ENCODE measurements at regions not wholly inside any gene's neighbourhood (a gene's known extent, or its start where the extent isn't known, plus 50 kb on each side); places are given as distances from the start of the nearest gene placed in this dataset.

DNA sequence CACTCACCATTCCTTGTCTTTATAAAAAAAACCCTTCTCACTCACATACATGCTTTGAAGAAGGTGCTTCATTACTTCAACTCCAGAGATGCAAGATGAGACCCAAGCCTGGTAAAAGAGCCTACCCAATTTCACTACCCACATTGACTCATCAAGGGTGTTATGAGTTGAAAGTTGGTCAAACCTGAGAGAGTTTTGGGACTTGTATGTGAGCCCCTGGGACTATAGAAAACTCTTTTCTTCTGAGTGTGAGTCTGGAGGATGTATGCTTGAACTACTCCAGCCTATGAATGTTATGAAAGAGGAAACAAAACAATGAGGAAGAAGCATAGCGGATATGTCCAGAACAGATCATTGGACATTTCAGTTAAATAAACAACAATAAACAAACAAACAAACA lies 106.5 kb upstream of the SATB1 start:
- Histone ChIP-seq H3K27me3 (ENCODE audit: insufficient read depth, low read length) (no peaks in the 10 kb centered on the region), H3K9me2 (ENCODE audit: low read depth, low read length) (no peaks in the 10 kb centered on the region), H3K9me3 (ENCODE audit: low read length) (no peaks in the 10 kb centered on the region), H3K36me3 (ENCODE audit: insufficient read depth, low read length) (no peaks in the 10 kb centered on the region), H3K27ac (ENCODE audit: low read depth, low read length, poor library complexity, severe bottlenecking) (no peak overlapping the region), H2AFZ (ENCODE audit: low read length) (no peak overlapping the region), H3K79me2 (ENCODE audit: insufficient read depth, low read length) (no peaks in the 10 kb centered on the region), H3K4me3 (ENCODE audit: low read depth, low read length, poor library complexity, severe bottlenecking) (no peak overlapping the region), H3K4me1 (ENCODE audit: insufficient read depth, low read length, severe bottlenecking) (peaks cover 27% of the 10 kb centered on the region), H3K4me2 (ENCODE audit: low read length) (no peak overlapping the region), H3F3A (ENCODE audit: insufficient read depth, low read length) (no peaks in the 10 kb centered on the region), H4K20me1 (ENCODE audit: insufficient read depth, low read length) (no peaks in the 10 kb centered on the region), H3K9ac (ENCODE audit: low read length) (no peak overlapping the region)
- TF ChIP-seq, protein P1, sequence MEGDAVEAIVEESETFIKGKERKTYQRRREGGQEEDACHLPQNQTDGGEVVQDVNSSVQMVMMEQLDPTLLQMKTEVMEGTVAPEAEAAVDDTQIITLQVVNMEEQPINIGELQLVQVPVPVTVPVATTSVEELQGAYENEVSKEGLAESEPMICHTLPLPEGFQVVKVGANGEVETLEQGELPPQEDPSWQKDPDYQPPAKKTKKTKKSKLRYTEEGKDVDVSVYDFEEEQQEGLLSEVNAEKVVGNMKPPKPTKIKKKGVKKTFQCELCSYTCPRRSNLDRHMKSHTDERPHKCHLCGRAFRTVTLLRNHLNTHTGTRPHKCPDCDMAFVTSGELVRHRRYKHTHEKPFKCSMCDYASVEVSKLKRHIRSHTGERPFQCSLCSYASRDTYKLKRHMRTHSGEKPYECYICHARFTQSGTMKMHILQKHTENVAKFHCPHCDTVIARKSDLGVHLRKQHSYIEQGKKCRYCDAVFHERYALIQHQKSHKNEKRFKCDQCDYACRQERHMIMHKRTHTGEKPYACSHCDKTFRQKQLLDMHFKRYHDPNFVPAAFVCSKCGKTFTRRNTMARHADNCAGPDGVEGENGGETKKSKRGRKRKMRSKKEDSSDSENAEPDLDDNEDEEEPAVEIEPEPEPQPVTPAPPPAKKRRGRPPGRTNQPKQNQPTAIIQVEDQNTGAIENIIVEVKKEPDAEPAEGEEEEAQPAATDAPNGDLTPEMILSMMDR (IDR thresholded peaks at IDR 0.05; ENCODE audit: low read length), result no peak
- no peak for TF ChIP-seq EZH2 (IDR thresholded peaks at IDR 0.05; ENCODE audit: borderline replicate concordance, low read length)

DNA sequence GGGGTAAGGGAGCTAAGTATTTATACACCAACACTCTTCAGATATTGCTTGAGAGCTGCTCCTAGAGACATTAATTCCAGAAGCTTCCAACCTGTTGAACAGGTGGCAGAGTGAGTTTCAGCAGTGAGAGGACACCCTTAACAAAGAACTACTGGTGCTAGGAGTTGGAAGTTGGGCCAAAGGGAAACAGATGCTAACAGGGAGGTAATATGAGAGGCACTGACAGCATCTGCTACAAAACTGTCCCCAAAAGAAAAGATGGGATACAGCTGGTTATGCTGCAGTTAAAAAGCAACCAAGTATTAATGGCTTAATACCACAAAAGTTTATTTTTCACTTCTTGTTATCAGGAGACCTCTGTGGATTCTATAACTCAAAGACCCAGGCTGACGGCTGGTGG lies 104.5 kb upstream of the SATB1 start:
- Histone ChIP-seq H4K20me1 (ENCODE audit: insufficient read depth, low read length) (no peaks in the 10 kb centered on the region), H3K36me3 (ENCODE audit: insufficient read depth, low read length) (no peaks in the 10 kb centered on the region), H3K9me2 (ENCODE audit: low read depth, low read length) (no peaks in the 10 kb centered on the region), H3K4me3 (ENCODE audit: low read depth, low read length, poor library complexity, severe bottlenecking) (no peak overlapping the region), H3K9me3 (ENCODE audit: low read length) (no peaks in the 10 kb centered on the region), H3K4me1 (ENCODE audit: insufficient read depth, low read length, severe bottlenecking) (peaks cover 27% of the 10 kb centered on the region), H3K27ac (ENCODE audit: low read depth, low read length, poor library complexity, severe bottlenecking) (no peak overlapping the region), H3F3A (ENCODE audit: insufficient read depth, low read length) (no peaks in the 10 kb centered on the region), H3K4me2 (ENCODE audit: low read length) (no peak overlapping the region), H2AFZ (ENCODE audit: low read length) (no peak overlapping the region), H3K27me3 (ENCODE audit: insufficient read depth, low read length) (no peaks in the 10 kb centered on the region), H3K9ac (ENCODE audit: low read length) (no peak overlapping the region), H3K79me2 (ENCODE audit: insufficient read depth, low read length) (no peaks in the 10 kb centered on the region)
- TF ChIP-seq EZH2 (IDR thresholded peaks at IDR 0.05; ENCODE audit: borderline replicate concordance, low read length), result no peak
- TF ChIP-seq, protein P1 (IDR thresholded peaks at IDR 0.05; ENCODE audit: low read length), result no peak

DNA sequence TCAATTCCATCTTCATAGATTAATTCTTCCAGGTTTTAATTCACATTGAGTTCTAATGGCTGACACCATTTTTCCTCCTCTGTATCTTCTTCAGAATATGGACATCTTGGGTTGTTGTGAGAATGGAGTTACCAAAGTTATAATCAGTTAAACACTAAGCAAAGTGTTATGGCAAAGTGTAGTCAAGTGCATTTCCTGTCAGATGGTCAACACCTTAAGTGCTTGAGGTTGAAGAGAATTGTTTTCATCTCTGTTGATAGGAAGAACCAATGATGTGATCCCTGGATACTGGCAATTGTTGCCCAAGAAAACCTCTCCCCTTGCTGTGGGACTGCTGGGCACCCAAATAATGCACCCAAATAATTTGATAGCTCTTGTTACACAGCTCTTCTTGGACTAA lies 102.6 kb upstream of the SATB1 start:
- Histone ChIP-seq H3K4me3 (ENCODE audit: low read depth, low read length, poor library complexity, severe bottlenecking) (no peak overlapping the region), H3K27ac (ENCODE audit: low read depth, low read length, poor library complexity, severe bottlenecking) (no peak overlapping the region), H3K4me2 (ENCODE audit: low read length) (no peak overlapping the region), H4K20me1 (ENCODE audit: insufficient read depth, low read length) (no peaks in the 10 kb centered on the region), H3K36me3 (ENCODE audit: insufficient read depth, low read length) (no peaks in the 10 kb centered on the region), H3K27me3 (ENCODE audit: insufficient read depth, low read length) (no peaks in the 10 kb centered on the region), H3F3A (ENCODE audit: insufficient read depth, low read length) (no peaks in the 10 kb centered on the region), H3K9me3 (ENCODE audit: low read length) (no peaks in the 10 kb centered on the region), H3K79me2 (ENCODE audit: insufficient read depth, low read length) (no peaks in the 10 kb centered on the region), H3K4me1 (ENCODE audit: insufficient read depth, low read length, severe bottlenecking) (peaks cover 27% of the 10 kb centered on the region), H3K9me2 (ENCODE audit: low read depth, low read length) (no peaks in the 10 kb centered on the region), H3K9ac (ENCODE audit: low read length) (no peak overlapping the region), H2AFZ (ENCODE audit: low read length) (no peak overlapping the region)
- TF ChIP-seq, protein P1 (IDR thresholded peaks at IDR 0.05; ENCODE audit: low read length), result no peak
